Spleen (tissue), 7 donors: ENCODE measurements at regions not wholly inside any gene's neighbourhood (a gene's known extent, or its start where the extent isn't known, plus 50 kb on each side); places are given as distances from the start of the nearest gene placed in this dataset.

Experiments used
- CTCF ChIP-seq, 11 experiments: fragments of 200-600 bp in 7 of 11; fragments of 450-650 bp in 4 of 11; sonication (generic) in 4 of 11; IDR thresholded peaks in 8 of 11; conservative IDR thresholded peaks in 3 of 11; 1 replicate in 7 of 11; 2 replicates in 4 of 11; pipeline versions ENCODE4 v1.4.0 to v1.8.0; 2016 to 2021; ENCODE audit warnings: antibody characterized with exemption in 11 of 11, inconsistent platforms in 4 of 11, mild to moderate bottlenecking in 1 of 11
- POLR2A ChIP-seq, 3 donors: fragments of 450-650 bp; IDR thresholded peaks; one replicate each; pipeline ENCODE4 v1.5.1; 2017; ENCODE audit warnings: antibody characterized with exemption in 3 of 3, mild to moderate bottlenecking in 1 of 3
- POLR2AphosphoS5 ChIP-seq, 3 donors: sonication (generic); formaldehyde crosslinking; IDR thresholded peaks; one replicate each; pipeline ENCODE4 v1.5.1; 2017; ENCODE audit warnings: antibody characterized with exemption in 3 of 3
- donor health status: DM: no; HTN: no; CAD: no; lungs with moderate emphysema.
- donor health status: DM: no; HTN: no; CAD: no.
- donor health status: DM: no; HTN: no; CAD: no.

GRCh38 chr16:66263973-66264310, 102.5 kb upstream of the CDH5 start:
- TF ChIP-seq CTCF (IDR thresholded peaks at IDR 0.05 in 8 of 11, conservative IDR thresholded peaks at IDR 0.05 in 3 of 11): no peak
- no peak for TF ChIP-seq POLR2A (IDR thresholded peaks at IDR 0.05)
- no peak for TF ChIP-seq POLR2AphosphoS5 (IDR thresholded peaks at IDR 0.05)
